ENCODE measurements at regions not wholly inside any gene's neighbourhood (a gene's known extent, or its start where the extent isn't known, plus 50 kb on each side); places are given as distances from the start of the nearest gene placed in this dataset.

DNA sequence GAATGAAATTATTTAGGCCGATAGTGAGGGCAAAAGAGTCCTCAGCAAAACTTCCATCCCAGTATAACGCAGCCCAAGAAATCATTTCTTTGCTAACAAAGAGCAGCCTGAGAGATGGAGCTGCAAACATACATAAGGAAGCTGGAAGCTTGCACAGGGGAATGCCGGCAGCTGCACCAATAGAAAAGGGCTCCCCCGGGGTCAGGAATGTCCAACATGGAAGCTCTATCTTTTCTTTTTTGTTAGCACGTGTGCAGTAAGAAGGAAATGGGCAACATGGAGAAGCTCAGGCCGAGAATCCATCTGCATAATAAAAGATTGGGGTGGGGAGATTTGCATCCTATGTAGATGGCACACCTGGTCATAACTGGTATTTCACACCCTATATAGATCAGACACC is 1363.5 kb upstream of the PCDH20 start:
- Histone ChIP-seq H3K4me1 (ENCODE audit: control insufficient read depth, insufficient read depth, low read length) (no peaks in the 10 kb centered on the region), H3K9ac (ENCODE audit: control insufficient read depth, insufficient read depth, low read length) (no peak overlapping the region), H2AFZ (ENCODE audit: control insufficient read depth, low read depth, low read length) (no peak overlapping the region), H3K27ac (ENCODE audit: control insufficient read depth, insufficient read depth) (no peak overlapping the region), H3K36me3 (ENCODE audit: control insufficient read depth in 2 of 2, insufficient read depth in 2 of 2, low read length in 1 of 2) (no peaks in the 10 kb centered on the region), H3K4me3 (no peak overlapping the region), H3K27me3 (replicated peaks in 1 of 2; ENCODE audit: control insufficient read depth in 2 of 2, insufficient read depth in 2 of 2, low read length in 1 of 2) (no peaks in the 10 kb centered on the region), H3K9me3 (replicated peaks; ENCODE audit: control insufficient read depth, insufficient read depth, low read length) (no peaks in the 10 kb centered on the region), H4K20me1 (ENCODE audit: control insufficient read depth, insufficient read depth) (no peaks in the 10 kb centered on the region), H3K4me2 (ENCODE audit: control insufficient read depth, insufficient read depth) (no peak overlapping the region), H3K79me2 (ENCODE audit: control insufficient read depth, insufficient read depth, low read length) (no peaks in the 10 kb centered on the region)
- BruUV-seq (replicated peaks): no TSS peak
- in situ Hi-C loops (cut with MboI) (no loop called here), intact Hi-C loops (cut with micrococcal nuclease; ENCODE audit: unreplicated experiment) (no loop called here)
- 26% methylated on average over 6 of the region's 6 CpGs for WGBS (ENCODE audit: insufficient coverage, insufficient replicate concordance, low lambda C conversion rate, missing lambda C conversion rate)
- ATAC-seq (no peak), FAIRE-seq (no peak), DNase-seq (ENCODE audit: low read depth, low spot score) (no peak)
- ChIA-PET CTCF (no interaction called here), RAD21 (ENCODE audit: unreplicated experiment) (interaction anchor here (1.4 kb wide), 1 partner anchor 268 kb away, joined by 3 read pairs; no protein-coding TSS in a partner anchor), SMC1A (ENCODE audit: uncharacterized antibody, unreplicated experiment) (no interaction called here), POLR2A (no interaction called here)
- TF ChIP-seq ZBED1 (IDR thresholded peaks at IDR 0.05; ENCODE audit: borderline replicate concordance) (no peak), ETV6 (conservative IDR thresholded peaks at IDR 0.05 in 1 of 2, IDR thresholded peaks at IDR 0.05 in 1 of 2; ENCODE audit: borderline replicate concordance in 1 of 2, low read depth in 1 of 2) (no peak), ZNF217 (IDR thresholded peaks at IDR 0.05) (no peak), SMAD1 (IDR thresholded peaks at IDR 0.05; ENCODE audit: low read depth, partially characterized antibody) (no peak), WRNIP1 (IDR thresholded peaks at IDR 0.05; ENCODE audit: borderline replicate concordance, low read depth, low read length) (no peak), TCF12 (IDR thresholded peaks at IDR 0.05; ENCODE audit: low read depth, low read length) (no peak), CEBPB (IDR thresholded peaks at IDR 0.05; ENCODE audit: borderline replicate concordance in 1 of 2, low read depth in 2 of 2, low read length in 2 of 2) (no peak), BMI1 (IDR thresholded peaks at IDR 0.05; ENCODE audit: borderline replicate concordance) (no peak), MEF2B (IDR thresholded peaks at IDR 0.05; ENCODE audit: partially characterized antibody, poor library complexity, severe bottlenecking) (no peak), EP300 (IDR thresholded peaks at IDR 0.05; ENCODE audit: borderline replicate concordance in 1 of 2, control insufficient read depth in 1 of 2, low read depth in 2 of 2, low read length in 2 of 2) (no peak), BRCA1 (IDR thresholded peaks at IDR 0.05; ENCODE audit: low read depth, low read length) (no peak), TAF1 (IDR thresholded peaks at IDR 0.05; ENCODE audit: borderline replicate concordance, low read depth, low read length) (no peak)
